WTC11 (cell line): ENCODE measurements at regions not wholly inside any gene's neighbourhood (a gene's known extent, or its start where the extent isn't known, plus 50 kb on each side); places are given as distances from the start of the nearest gene placed in this dataset.

Experiments used
- ATAC-seq: fragments of 200-7000 bp; cut with Tn5 transposase; 2 replicates; pipeline ENCODE4 v1.10.0; 2021; ENCODE audit warnings: mild to moderate bottlenecking, moderate library complexity
- CTCF ChIA-PET: fragments of 300-600 bp; sonication (Branson Sonifier 250); formaldehyde crosslinking; loops from one replicate; lab custom pipeline; 2021; ENCODE audit warnings: antibody characterized with exemption; lab: Charles Lee
- POLR2A ChIA-PET: fragments of 350-600 bp; sonication (Branson Sonifier 250); formaldehyde crosslinking; loops from one replicate; lab custom pipeline; 2021; ENCODE audit warnings: antibody characterized with exemption; lab: Charles Lee
- DNase-seq: peaks from one replicate; pipeline ENCODE4 v3.0.0; 2021; ENCODE audit warnings: low spot score
- H3K27ac Mint-ChIP-seq: 2 replicates; pipeline ENCODE4 v1.8.0; 2021; ENCODE audit warnings: mixed read lengths
- H3K27me3 Mint-ChIP-seq: 2 replicates; pipeline ENCODE4 v1.8.0; 2021; ENCODE audit warnings: low read depth, mild to moderate bottlenecking, moderate library complexity, mixed read lengths
- H3K36me3 Mint-ChIP-seq: 2 replicates; pipeline ENCODE4 v1.8.0; 2021; ENCODE audit warnings: mixed read lengths
- H3K4me1 Mint-ChIP-seq: 2 replicates; pipeline ENCODE4 v1.8.0; 2022; ENCODE audit warnings: mixed read lengths
- H3K4me3 Mint-ChIP-seq: 2 replicates; pipeline ENCODE4 v1.8.0; 2021; ENCODE audit warnings: mild to moderate bottlenecking, moderate library complexity, mixed read lengths
- H3K9me3 Mint-ChIP-seq: 2 replicates; pipeline ENCODE4 v1.8.0; 2021; ENCODE audit warnings: mixed read lengths
- CBFB ChIP-seq: sonication (generic); formaldehyde crosslinking; IDR thresholded peaks from 2 replicates; pipeline ENCODE4 v1.8.1; 2022; ENCODE audit warnings: mild to moderate bottlenecking, low read depth, missing genetic modification reagents
- E2F5 ChIP-seq: sonication (generic); formaldehyde crosslinking; IDR thresholded peaks from 2 replicates; pipeline ENCODE4 v1.8.1; 2022; ENCODE audit warnings: mild to moderate bottlenecking, moderate library complexity, missing genetic modification reagents
- EMX1 ChIP-seq: fragments of 250-450 bp; sonication (Bioruptor Pico); IDR thresholded peaks from 2 replicates; pipeline ENCODE4 v1.8.0; 2021; ENCODE audit warnings: mild to moderate bottlenecking
- ETV6 ChIP-seq: sonication (generic); formaldehyde crosslinking; IDR thresholded peaks from 2 replicates; pipeline ENCODE4 v1.8.1; 2022; ENCODE audit warnings: mild to moderate bottlenecking, missing genetic modification reagents
- GABPB1 ChIP-seq: sonication (generic); formaldehyde crosslinking; IDR thresholded peaks from 2 replicates; pipeline ENCODE4 v1.8.1; 2023; ENCODE audit warnings: mild to moderate bottlenecking, missing genetic modification reagents
- HMGA2 ChIP-seq: fragments of 250-450 bp; sonication (Bioruptor Pico); IDR thresholded peaks from 2 replicates; pipeline ENCODE4 v1.4.0; 2021; ENCODE audit warnings: mild to moderate bottlenecking, moderate library complexity
- MXD4 ChIP-seq: fragments of 250-450 bp; sonication (Bioruptor Pico); IDR thresholded peaks from 2 replicates; pipeline ENCODE4 v1.8.0; 2021; ENCODE audit warnings: mild to moderate bottlenecking, moderate library complexity, borderline replicate concordance
- MYBL2 ChIP-seq: sonication (generic); formaldehyde crosslinking; IDR thresholded peaks from 2 replicates; pipeline ENCODE4 v1.8.1; 2023; ENCODE audit warnings: mild to moderate bottlenecking, moderate library complexity, missing genetic modification reagents
- NR3C1 ChIP-seq: sonication (generic); formaldehyde crosslinking; conservative IDR thresholded peaks from 2 replicates; pipeline ENCODE4 v1.8.1; 2023; ENCODE audit warnings: low read depth, mild to moderate bottlenecking, missing genetic modification reagents
- SMAD3 ChIP-seq: sonication (generic); formaldehyde crosslinking; IDR thresholded peaks from 2 replicates; pipeline ENCODE4 v1.8.0; 2022; ENCODE audit warnings: missing genetic modification reagents, mild to moderate bottlenecking, borderline replicate concordance
- USF2 ChIP-seq: sonication (generic); formaldehyde crosslinking; IDR thresholded peaks from 2 replicates; pipeline ENCODE4 v1.8.1; 2023; ENCODE audit warnings: mild to moderate bottlenecking, missing genetic modification reagents, moderate library complexity
- ZBTB21 ChIP-seq: sonication (generic); formaldehyde crosslinking; IDR thresholded peaks from 2 replicates; pipeline ENCODE4 v1.8.1; 2023; ENCODE audit warnings: mild to moderate bottlenecking, missing genetic modification reagents, borderline replicate concordance
- ZNF219 ChIP-seq: sonication (generic); formaldehyde crosslinking; IDR thresholded peaks from 2 replicates; pipeline ENCODE4 v1.8.0; 2023; ENCODE audit warnings: missing genetic modification reagents, mild to moderate bottlenecking, borderline replicate concordance
- ZNF317 ChIP-seq: sonication (generic); formaldehyde crosslinking; IDR thresholded peaks from 2 replicates; pipeline ENCODE4 v1.8.1; 2023; ENCODE audit warnings: low read depth, mild to moderate bottlenecking, moderate library complexity, missing genetic modification reagents, borderline replicate concordance
- ZNF423 ChIP-seq: fragments of 250-450 bp; sonication (Bioruptor Pico); IDR thresholded peaks from 2 replicates; pipeline ENCODE4 v2.1.2; 2022; ENCODE audit warnings: mild to moderate bottlenecking, moderate library complexity
- ZSCAN18 ChIP-seq: fragments of 250-450 bp; sonication (Bioruptor Pico); IDR thresholded peaks from 2 replicates; pipeline ENCODE4 v2.1.2; 2022; ENCODE audit warnings: mild to moderate bottlenecking, moderate library complexity
- TF ChIP-seq, protein P1 (sequence below): fragments of 250-450 bp; sonication (Bioruptor Pico); IDR thresholded peaks from 2 replicates; pipeline ENCODE4 v1.9.0; 2021; ENCODE audit warnings: mild to moderate bottlenecking
- TF ChIP-seq, protein P2 (sequence below): sonication (generic); formaldehyde crosslinking; IDR thresholded peaks from 2 replicates; pipeline ENCODE4 v1.8.1; 2023; ENCODE audit warnings: mild to moderate bottlenecking, missing genetic modification reagents
- TF ChIP-seq, protein P3 (sequence below): fragments of 250-450 bp; sonication (Bioruptor Pico); conservative IDR thresholded peaks from 2 replicates; pipeline ENCODE4 v1.9.0; 2021; ENCODE audit warnings: mild to moderate bottlenecking
- TF ChIP-seq, protein P4 (sequence below): fragments of 200-600 bp; IDR thresholded peaks from 2 replicates; pipeline ENCODE4 v1.8.0; 2022; ENCODE audit warnings: antibody characterized with exemption
- TF ChIP-seq, protein P5 (sequence below): sonication (generic); formaldehyde crosslinking; IDR thresholded peaks from 2 replicates; pipeline ENCODE4 v1.8.1; 2023; ENCODE audit warnings: mild to moderate bottlenecking, moderate library complexity, missing genetic modification reagents
- TF ChIP-seq, protein P6 (sequence below): sonication (generic); formaldehyde crosslinking; IDR thresholded peaks from 2 replicates; pipeline ENCODE4 v1.8.1; 2022; ENCODE audit warnings: low read depth, missing genetic modification reagents, borderline replicate concordance
- TF ChIP-seq, protein P7 (sequence below): sonication (generic); formaldehyde crosslinking; IDR thresholded peaks from 2 replicates; pipeline ENCODE4 v1.8.0; 2022; ENCODE audit warnings: mild to moderate bottlenecking, missing genetic modification reagents

DNA sequence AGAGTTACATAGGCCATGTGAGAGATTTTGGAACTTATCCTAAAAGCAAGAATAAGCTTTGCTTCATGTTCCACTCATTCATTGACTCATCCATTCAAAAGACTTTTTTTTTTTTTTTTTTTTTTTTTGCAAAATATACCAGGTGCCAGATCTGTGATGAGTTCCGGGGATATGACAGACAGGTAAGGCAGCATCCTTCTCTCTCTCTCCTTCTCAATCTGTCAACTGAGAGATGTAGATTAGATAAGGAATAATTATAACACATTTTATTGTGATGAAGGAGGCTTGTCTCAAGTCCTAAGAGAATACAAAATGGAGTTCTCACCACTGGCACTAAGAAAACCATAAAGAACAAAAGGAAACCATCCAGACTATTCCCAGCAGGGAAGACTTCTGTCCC lies 190.2 kb upstream of the CPEB2 start:
- no peak for ATAC-seq
- TF ChIP-seq, protein P1, sequence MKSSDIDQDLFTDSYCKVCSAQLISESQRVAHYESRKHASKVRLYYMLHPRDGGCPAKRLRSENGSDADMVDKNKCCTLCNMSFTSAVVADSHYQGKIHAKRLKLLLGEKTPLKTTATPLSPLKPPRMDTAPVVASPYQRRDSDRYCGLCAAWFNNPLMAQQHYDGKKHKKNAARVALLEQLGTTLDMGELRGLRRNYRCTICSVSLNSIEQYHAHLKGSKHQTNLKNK: no peak
- TF ChIP-seq, protein P2, sequence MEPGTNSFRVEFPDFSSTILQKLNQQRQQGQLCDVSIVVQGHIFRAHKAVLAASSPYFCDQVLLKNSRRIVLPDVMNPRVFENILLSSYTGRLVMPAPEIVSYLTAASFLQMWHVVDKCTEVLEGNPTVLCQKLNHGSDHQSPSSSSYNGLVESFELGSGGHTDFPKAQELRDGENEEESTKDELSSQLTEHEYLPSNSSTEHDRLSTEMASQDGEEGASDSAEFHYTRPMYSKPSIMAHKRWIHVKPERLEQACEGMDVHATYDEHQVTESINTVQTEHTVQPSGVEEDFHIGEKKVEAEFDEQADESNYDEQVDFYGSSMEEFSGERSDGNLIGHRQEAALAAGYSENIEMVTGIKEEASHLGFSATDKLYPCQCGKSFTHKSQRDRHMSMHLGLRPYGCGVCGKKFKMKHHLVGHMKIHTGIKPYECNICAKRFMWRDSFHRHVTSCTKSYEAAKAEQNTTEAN (CRISPR knock-in tag): no peak
- TF ChIP-seq, protein P3, sequence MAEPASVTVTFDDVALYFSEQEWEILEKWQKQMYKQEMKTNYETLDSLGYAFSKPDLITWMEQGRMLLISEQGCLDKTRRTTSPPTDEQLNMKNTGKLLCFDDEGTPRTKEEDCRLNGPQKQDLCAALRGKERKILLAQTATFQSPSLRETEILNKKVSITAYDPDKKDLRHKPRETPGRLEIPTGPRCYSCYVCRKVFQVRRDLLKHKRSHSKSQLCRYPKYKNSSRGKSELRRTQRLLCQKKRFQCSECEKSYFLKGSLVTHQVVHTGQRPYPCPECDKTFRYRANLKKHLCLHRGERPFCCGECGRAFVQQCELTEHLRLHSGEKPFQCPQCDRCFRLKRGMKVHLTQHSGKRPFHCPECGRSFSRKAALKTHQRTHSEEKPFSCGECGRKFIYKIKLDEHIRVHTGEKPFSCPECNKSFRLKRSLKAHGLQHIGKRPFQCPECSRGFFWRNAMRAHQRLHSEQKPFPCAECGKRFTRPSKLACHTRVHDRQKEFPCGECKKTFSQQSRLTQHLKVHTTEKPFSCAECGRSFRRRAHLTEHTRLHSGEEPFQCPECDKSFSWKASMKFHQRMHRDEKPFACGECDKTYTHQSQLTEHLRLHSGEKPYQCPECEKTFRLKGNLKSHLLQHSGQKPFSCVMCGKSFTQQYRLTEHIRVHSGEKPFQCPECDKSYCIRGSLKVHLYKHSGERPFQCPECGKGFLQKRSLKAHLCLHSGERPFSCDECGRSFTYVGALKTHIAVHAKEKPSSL: no peak
- TF ChIP-seq SMAD3 (no peak), NR3C1 (CRISPR knock-in tag) (no peak), ZNF423 (no peak), ZBTB21 (CRISPR knock-in tag) (no peak), ZSCAN18 (CRISPR knock-in tag) (no peak), ZNF317 (CRISPR knock-in tag) (no peak), EMX1 (CRISPR knock-in tag) (no peak), ETV6 (CRISPR knock-in tag) (no peak), MYBL2 (CRISPR knock-in tag) (no peak), USF2 (CRISPR knock-in tag) (no peak)
- TF ChIP-seq, protein P4, sequence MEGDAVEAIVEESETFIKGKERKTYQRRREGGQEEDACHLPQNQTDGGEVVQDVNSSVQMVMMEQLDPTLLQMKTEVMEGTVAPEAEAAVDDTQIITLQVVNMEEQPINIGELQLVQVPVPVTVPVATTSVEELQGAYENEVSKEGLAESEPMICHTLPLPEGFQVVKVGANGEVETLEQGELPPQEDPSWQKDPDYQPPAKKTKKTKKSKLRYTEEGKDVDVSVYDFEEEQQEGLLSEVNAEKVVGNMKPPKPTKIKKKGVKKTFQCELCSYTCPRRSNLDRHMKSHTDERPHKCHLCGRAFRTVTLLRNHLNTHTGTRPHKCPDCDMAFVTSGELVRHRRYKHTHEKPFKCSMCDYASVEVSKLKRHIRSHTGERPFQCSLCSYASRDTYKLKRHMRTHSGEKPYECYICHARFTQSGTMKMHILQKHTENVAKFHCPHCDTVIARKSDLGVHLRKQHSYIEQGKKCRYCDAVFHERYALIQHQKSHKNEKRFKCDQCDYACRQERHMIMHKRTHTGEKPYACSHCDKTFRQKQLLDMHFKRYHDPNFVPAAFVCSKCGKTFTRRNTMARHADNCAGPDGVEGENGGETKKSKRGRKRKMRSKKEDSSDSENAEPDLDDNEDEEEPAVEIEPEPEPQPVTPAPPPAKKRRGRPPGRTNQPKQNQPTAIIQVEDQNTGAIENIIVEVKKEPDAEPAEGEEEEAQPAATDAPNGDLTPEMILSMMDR: no peak
- TF ChIP-seq, protein P5, sequence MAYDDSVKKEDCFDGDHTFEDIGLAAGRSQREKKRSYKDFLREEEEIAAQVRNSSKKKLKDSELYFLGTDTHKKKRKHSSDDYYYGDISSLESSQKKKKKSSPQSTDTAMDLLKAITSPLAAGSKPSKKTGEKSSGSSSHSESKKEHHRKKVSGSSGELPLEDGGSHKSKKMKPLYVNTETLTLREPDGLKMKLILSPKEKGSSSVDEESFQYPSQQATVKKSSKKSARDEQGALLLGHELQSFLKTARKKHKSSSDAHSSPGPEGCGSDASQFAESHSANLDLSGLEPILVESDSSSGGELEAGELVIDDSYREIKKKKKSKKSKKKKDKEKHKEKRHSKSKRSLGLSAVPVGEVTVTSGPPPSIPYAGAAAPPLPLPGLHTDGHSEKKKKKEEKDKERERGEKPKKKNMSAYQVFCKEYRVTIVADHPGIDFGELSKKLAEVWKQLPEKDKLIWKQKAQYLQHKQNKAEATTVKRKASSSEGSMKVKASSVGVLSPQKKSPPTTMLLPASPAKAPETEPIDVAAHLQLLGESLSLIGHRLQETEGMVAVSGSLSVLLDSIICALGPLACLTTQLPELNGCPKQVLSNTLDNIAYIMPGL (CRISPR knock-in tag): no peak
- Mint-ChIP-seq H3K9me3 (peaks cover 7% of the 10 kb centered on the region), H3K27me3 (no peaks in the 10 kb centered on the region), H3K27ac (no peak overlapping the region), H3K4me1 (no peaks in the 10 kb centered on the region), H3K4me3 (no peak overlapping the region), H3K36me3 (peaks cover 3% of the 10 kb centered on the region; the same call in 1 of the 2 replicates)
- ChIA-PET POLR2A (no interaction called here), CTCF (interaction anchor here (0.7 kb wide), 1 partner anchor 1275 kb away, joined by 4 read pairs; no protein-coding TSS in a partner anchor)
- DNase-seq: no peak

DNA sequence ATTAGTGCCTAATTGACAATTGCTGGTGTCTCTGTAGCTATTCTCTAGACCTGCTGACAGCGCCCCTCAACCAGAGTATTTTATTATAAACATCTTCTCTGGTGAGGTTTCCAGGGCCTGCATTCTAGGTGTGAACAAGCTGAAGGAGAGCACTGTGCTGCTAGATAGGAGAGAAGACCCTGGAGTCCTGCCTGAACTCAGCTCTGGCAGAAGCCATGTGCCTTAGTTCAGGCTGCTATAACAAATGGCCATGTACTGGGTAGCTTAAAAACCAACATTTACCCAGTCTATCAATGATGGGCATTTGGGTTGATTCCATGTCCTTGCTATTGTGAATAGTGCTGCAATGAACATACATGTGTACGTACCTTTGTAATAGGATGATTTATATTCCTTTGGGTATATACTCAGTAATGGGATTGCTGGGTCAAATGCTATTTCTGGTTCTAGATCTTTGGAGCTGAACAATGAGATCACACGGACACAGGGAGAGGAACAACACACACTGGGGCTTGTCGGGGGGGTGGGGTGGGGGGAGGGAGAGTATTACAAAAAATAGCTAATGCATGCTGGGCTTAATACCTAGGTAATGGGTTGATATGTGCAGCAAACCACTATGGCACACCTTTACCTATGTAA lies 185.5 kb upstream of the CPEB2 start:
- ATAC-seq: no peak
- H3K9me3 Mint-ChIP-seq: peaks cover 4% of the 10 kb centered on the region; the same call in 1 of the 2 replicates
- no peaks in the 10 kb centered on the region for H3K4me1 Mint-ChIP-seq
- TF ChIP-seq, protein P6, sequence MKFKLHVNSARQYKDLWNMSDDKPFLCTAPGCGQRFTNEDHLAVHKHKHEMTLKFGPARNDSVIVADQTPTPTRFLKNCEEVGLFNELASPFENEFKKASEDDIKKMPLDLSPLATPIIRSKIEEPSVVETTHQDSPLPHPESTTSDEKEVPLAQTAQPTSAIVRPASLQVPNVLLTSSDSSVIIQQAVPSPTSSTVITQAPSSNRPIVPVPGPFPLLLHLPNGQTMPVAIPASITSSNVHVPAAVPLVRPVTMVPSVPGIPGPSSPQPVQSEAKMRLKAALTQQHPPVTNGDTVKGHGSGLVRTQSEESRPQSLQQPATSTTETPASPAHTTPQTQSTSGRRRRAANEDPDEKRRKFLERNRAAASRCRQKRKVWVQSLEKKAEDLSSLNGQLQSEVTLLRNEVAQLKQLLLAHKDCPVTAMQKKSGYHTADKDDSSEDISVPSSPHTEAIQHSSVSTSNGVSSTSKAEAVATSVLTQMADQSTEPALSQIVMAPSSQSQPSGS (CRISPR knock-in tag): no peak
- TF ChIP-seq MXD4 (CRISPR knock-in tag): no peak
- TF ChIP-seq ZNF219 (CRISPR knock-in tag): no peak
- no peak for TF ChIP-seq HMGA2
- TF ChIP-seq, protein P7, sequence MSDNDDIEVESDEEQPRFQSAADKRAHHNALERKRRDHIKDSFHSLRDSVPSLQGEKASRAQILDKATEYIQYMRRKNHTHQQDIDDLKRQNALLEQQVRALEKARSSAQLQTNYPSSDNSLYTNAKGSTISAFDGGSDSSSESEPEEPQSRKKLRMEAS (CRISPR knock-in tag): no peak
- TF ChIP-seq E2F5 (CRISPR knock-in tag): no peak
- no peak for TF ChIP-seq GABPB1 (CRISPR knock-in tag)
- no peak for TF ChIP-seq CBFB
- DNase-seq: no peak
- no peaks in the 10 kb centered on the region for H3K27me3 Mint-ChIP-seq
- ChIA-PET CTCF (no interaction called here), POLR2A (no interaction called here)
- H3K27ac Mint-ChIP-seq: no peak overlapping the region
- H3K36me3 Mint-ChIP-seq: no peaks in the 10 kb centered on the region
- H3K4me3 Mint-ChIP-seq: no peak overlapping the region
